AG09309 (cell line): ENCODE measurements at regions not wholly inside any gene's neighbourhood (a gene's known extent, or its start where the extent isn't known, plus 50 kb on each side); places are given as distances from the start of the nearest gene placed in this dataset.
A peak's percentile ranks its signal among the peaks of the same experiment; 100 is the strongest.

Experiments
- DNase-seq: peaks from one replicate; pipeline ENCODE4 v3.0.0-alpha.2; 2010; ENCODE audit warnings: low read depth
- H3K4me3 ChIP-seq: 2 replicates; pipeline ENCODE4 v1.5.1; 2011; ENCODE audit warnings: mild to moderate bottlenecking, low read depth, low read length, moderate library complexity; ENCODE audit not compliant: control insufficient read depth
- CTCF ChIP-seq: IDR thresholded peaks from 2 replicates; pipeline ENCODE4 v1.5.1; 2011; ENCODE audit warnings: mild to moderate bottlenecking, low read depth, low read length, inconsistent platforms; ENCODE audit not compliant: insufficient read depth, control insufficient read depth; ENCODE audit errors: missing control alignments

- DNase-seq: peak; percentile 24
- H3K4me3 ChIP-seq: no peak overlapping the region
- TF ChIP-seq CTCF: no peak
Observed at GRCh38 chr2:198641161-198641560, 816.6 kb downstream of the SATB2 start.

GRCh38 chr2:198640463-198640862, 817.3 kb downstream of the SATB2 start:
- no peak overlapping the region for H3K4me3 ChIP-seq
- DNase-seq: no peak
- no peak for TF ChIP-seq CTCF

GRCh38 chr2:198639580-198639979, 818.2 kb downstream of the SATB2 start:
- peak; percentile 8 for DNase-seq
- no peak overlapping the region for H3K4me3 ChIP-seq
- no peak for TF ChIP-seq CTCF

- DNase-seq: peak; percentile 18
- no peak overlapping the region for H3K4me3 ChIP-seq
- no peak for TF ChIP-seq CTCF
Observed at GRCh38 chr2:198638577-198638976, 819.2 kb downstream of the SATB2 start.

- H3K4me3 ChIP-seq: no peak overlapping the region
- no peak for DNase-seq
- TF ChIP-seq CTCF: no peak
Observed at GRCh38 chr2:198630384-198630783, 826.0 kb downstream of the PLCL1 start.

GRCh38 chr2:198628596-198628995, 824.2 kb downstream of the PLCL1 start:
- no peak for DNase-seq
- no peak for TF ChIP-seq CTCF
- H3K4me3 ChIP-seq: no peak overlapping the region
